Choroid plexus epithelial cell (primary cell): ENCODE measurements at regions not wholly inside any gene's neighbourhood (a gene's known extent, or its start where the extent isn't known, plus 50 kb on each side); places are given as distances from the start of the nearest gene placed in this dataset.

Source experiments
- DNase-seq: peaks from one replicate; pipeline ENCODE4 v3.0.0-alpha.2; 2010; ENCODE audit warnings: low read depth
- H3K4me3 ChIP-seq: 2 replicates; pipeline ENCODE4 v1.5.1; 2011; ENCODE audit warnings: low read depth, mild to moderate bottlenecking, control low read depth, low read length, moderate library complexity
- CTCF ChIP-seq: conservative IDR thresholded peaks from 2 replicates; pipeline ENCODE4 v1.5.1; 2011; ENCODE audit warnings: low read depth, mild to moderate bottlenecking, control low read depth, inconsistent platforms, low read length, moderate library complexity

DNA sequence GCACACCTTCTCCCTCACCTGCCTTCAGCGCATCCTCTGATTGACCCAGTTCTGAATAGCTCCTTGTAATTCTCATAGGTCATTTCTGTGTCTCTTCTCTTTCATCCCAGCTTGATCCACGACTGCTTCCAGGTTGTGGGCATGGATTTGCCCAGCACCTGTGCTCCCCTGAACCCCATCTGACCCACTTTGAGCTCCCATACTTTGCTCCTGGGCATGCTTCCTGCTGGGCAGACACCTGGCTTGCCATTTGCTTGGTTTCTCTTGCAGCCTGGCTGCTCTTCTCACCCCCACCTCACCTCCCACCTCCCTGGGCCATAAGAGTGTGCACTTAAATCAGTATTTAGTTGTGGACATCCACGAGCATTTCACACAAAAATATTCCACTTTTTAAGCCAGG lies 635.5 kb downstream of the TBL1XR1 start:
- H3K4me3 ChIP-seq, result no peak overlapping the region
- DNase-seq, result no peak
- no peak for TF ChIP-seq CTCF

DNA sequence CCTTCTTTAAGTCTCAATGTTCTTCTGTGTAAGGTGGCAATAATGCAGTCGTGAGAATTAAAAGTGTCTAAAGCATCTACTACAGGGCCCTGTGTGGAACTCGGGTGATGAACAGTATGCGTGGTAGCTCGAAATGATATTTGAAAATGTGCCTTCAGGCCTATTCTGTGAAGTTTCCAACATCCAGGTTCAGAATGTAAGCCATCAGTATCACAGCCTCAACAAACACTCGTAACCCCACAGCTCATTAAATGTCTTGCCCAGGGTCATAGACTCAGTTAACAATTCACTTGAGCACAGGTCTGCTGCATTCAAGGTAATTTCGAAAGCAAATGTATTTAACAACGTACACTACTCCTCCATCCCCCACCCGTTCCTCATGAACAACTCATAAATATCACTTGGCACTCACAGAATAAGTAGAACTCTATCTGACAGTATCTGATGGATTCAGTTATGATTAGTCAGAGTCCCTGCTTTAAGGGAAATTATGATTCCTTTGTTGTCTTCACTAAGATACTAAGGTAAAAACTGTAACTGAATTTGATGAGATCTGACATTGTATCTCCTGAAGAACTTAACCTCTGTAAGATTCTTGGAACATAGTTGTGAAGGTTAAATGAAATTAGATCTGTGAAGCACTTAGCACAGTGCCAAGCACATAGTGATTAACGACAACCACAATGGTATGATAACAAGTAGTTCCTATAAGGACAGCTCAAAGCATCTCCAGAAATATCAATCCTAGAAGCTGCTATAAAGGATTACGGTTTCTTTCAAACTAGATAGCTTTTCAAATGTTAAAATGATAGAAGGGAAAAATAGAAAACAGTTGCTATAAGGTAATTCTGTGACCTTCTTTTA lies 642.3 kb downstream of the TBL1XR1 start:
- no peak for DNase-seq
- no peak for TF ChIP-seq CTCF
- H3K4me3 ChIP-seq, result no peak overlapping the region

DNA sequence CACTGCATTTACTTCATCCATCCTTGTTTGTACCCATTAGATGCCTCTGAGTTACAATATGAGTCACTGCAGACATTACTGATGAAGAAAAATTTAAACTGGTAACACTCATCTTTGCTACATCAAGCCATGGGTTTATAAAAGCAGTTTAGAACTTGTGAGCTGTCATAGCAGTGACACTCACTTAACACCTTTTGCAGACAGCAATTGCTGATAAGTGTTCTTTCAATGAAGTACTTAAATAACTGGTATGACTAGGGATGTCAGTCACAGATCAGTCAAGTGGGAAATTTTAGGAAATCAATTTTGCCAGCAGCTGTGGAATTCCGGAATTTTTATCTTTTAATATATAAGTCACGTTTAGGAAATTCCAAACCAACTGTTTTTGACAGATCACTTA lies 643.0 kb downstream of the TBL1XR1 start:
- DNase-seq, result no peak
- no peak for TF ChIP-seq CTCF
- no peak overlapping the region for H3K4me3 ChIP-seq

GRCh38 chr3:176526942-176527341 lies 670.3 kb downstream of the TBL1XR1 start:
- TF ChIP-seq CTCF, result no peak
- no peak for DNase-seq
- no peak overlapping the region for H3K4me3 ChIP-seq

- no peak for TF ChIP-seq CTCF
- no peak for DNase-seq
- no peak overlapping the region for H3K4me3 ChIP-seq
These were observed 671.1 kb downstream of the TBL1XR1 start for GRCh38 chr3:176526225-176526624.

DNA sequence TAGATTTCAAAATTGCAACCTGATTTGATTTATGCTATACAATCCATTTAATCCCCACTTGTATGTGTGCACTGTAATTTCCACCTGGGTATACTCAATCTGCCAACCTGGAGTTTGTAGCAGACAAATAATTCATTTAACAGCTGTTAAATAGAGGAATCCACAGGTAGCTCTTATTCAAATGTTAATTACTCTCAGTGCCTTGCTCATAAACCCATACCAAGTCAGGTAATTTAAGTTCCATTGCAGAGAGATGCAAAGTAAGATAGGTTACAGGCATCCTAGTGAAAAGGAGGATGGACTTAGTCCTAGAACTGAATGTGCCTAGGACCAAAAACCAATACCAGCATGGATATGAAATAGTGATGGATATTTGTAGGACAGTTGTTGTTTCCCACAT lies 674.2 kb downstream of the TBL1XR1 start:
- H3K4me3 ChIP-seq, result no peak overlapping the region
- no peak for TF ChIP-seq CTCF
- no peak for DNase-seq

- H3K4me3 ChIP-seq, result no peak overlapping the region
- TF ChIP-seq CTCF, result no peak
- DNase-seq, result no peak
These were observed 674.8 kb downstream of the TBL1XR1 start for GRCh38 chr3:176522436-176522835.
